ENCODE measurements at regions not wholly inside any gene's neighbourhood (a gene's known extent, or its start where the extent isn't known, plus 50 kb on each side); places are given as distances from the start of the nearest gene placed in this dataset.

DNA sequence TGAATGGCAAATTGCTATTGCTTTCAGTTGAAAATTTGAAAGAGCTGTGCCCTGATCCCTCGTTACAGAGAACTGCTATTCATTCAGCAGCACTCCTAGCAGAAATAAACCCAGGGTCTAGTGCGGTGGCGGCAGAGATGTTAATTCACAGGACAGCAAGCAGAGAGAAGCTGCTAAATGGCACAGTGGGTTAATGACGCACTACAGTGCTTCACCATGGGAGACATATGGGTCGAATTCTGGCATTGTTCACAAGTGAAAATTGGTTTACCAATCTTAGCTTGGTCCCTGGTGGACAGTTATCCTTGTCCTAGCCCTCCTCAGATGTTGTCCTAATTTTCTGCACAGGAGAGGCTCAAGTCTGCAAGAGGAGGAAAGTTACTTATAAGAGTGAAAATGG is 807.4 kb downstream of the TLE1 start:
- TF ChIP-seq CTCF (IDR thresholded peaks at IDR 0.05) = no peak
- Histone ChIP-seq H3K9me3 (no peaks in the 10 kb centered on the region), H3K27ac (no peak overlapping the region), H3K4me3 (no peak overlapping the region), H3K4me1 (no peaks in the 10 kb centered on the region), H3K27me3 (no peaks in the 10 kb centered on the region), H3K36me3 (no peaks in the 10 kb centered on the region)
- ATAC-seq = no peak
- DNase-seq = no peak
- intact Hi-C loops (cut with DNase I) = no loop called here

DNA sequence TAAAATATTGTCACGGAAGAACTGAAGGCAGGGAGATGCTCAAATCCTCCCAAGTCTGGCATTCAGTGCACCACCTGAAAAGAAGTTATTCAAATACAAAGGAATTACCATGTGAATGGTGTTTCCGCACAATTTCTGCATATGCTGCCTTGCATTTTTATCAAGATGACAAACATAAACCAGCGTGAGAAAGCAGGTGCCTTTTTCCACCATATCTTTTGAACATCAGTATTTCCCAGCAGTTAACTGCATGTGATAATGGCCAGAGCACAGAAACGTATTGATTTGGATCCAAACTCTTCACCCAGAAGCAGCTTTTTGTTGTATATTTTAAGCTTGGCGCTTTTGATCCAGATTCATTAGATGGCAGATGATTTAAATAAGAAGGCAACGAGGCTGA is 808.0 kb downstream of the TLE1 start:
- TF ChIP-seq CTCF (IDR thresholded peaks at IDR 0.05) = no peak

GRCh38 chr9:80878556-80878955 is 810.8 kb downstream of the TLE1 start:
- no peak for TF ChIP-seq CTCF (IDR thresholded peaks at IDR 0.05)
- Histone ChIP-seq H3K27ac (no peak overlapping the region), H3K9me3 (no peaks in the 10 kb centered on the region), H3K36me3 (no peaks in the 10 kb centered on the region), H3K4me3 (no peak overlapping the region), H3K27me3 (no peaks in the 10 kb centered on the region), H3K4me1 (no peaks in the 10 kb centered on the region)
- no peak for DNase-seq
- ATAC-seq = no peak
- intact Hi-C loops (cut with DNase I) = no loop called here

More for the DNA sequence above, 808.0 kb downstream of the TLE1 start:
- no peak for DNase-seq
- intact Hi-C loops (cut with DNase I) = no loop called here
- H3K4me1 ChIP-seq = no peaks in the 10 kb centered on the region
- H3K27me3 ChIP-seq = no peaks in the 10 kb centered on the region
- H3K36me3 ChIP-seq = no peaks in the 10 kb centered on the region
- no peaks in the 10 kb centered on the region for H3K9me3 ChIP-seq
- ATAC-seq = no peak
- H3K27ac ChIP-seq = no peak overlapping the region
- H3K4me3 ChIP-seq = no peak overlapping the region

DNA sequence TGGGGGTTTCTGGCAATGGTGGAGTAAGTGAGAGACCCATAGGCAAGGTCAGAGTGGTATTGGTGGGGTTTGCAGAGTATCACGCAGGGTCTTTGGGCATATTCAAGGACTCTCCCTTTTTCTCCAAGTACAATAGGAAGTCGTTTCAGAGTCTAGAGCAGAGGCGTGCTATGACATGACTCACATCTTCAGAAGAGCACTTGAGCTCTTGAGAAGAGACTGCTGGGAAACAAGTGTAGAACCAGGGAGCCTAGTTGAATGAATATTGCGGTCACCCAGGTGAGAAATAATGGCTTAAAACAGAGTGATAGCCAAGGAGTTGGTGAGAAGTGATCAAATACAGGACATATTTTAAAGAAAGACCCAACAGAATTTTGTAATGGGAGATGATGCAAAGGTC is 813.4 kb downstream of the TLE1 start:
- no peaks in the 10 kb centered on the region for H3K36me3 ChIP-seq
- H3K4me1 ChIP-seq = no peaks in the 10 kb centered on the region
- DNase-seq = no peak
- no peaks in the 10 kb centered on the region for H3K27me3 ChIP-seq
- intact Hi-C loops (cut with DNase I) = no loop called here
- no peak overlapping the region for H3K4me3 ChIP-seq
- H3K9me3 ChIP-seq = no peaks in the 10 kb centered on the region
- ATAC-seq = peak; percentile 67
- H3K27ac ChIP-seq = no peak overlapping the region
- no peak for TF ChIP-seq CTCF (IDR thresholded peaks at IDR 0.05)

GRCh38 chr9:80874276-80874675 is 815.1 kb downstream of the TLE1 start:
- no peaks in the 10 kb centered on the region for H3K27me3 ChIP-seq
- H3K4me3 ChIP-seq = no peak overlapping the region
- DNase-seq (no peak), ATAC-seq (no peak)
- no peak overlapping the region for H3K27ac ChIP-seq
- H3K4me1 ChIP-seq = no peaks in the 10 kb centered on the region
- no peaks in the 10 kb centered on the region for H3K9me3 ChIP-seq
- no peaks in the 10 kb centered on the region for H3K36me3 ChIP-seq
- intact Hi-C loops (cut with DNase I) = no loop called here
- no peak for TF ChIP-seq CTCF (IDR thresholded peaks at IDR 0.05)

Measured in left lung (tissue), 4 donors.